DMS153 treated with DMSO at 0.1 percent for 48 hours (cell line): ENCODE measurements at regions not wholly inside any gene's neighbourhood (a gene's known extent, or its start where the extent isn't known, plus 50 kb on each side); places are given as distances from the start of the nearest gene placed in this dataset.
"Not testable (repeated sequence)": the region's sequence is repeated elsewhere in the genome, so short reads cannot be mapped to it uniquely, and the experiment has no call there.

Experiments
- DNase-seq: peaks from one replicate; lab custom pipeline; 2025; ENCODE audit not compliant: unreplicated experiment; lab: John Stamatoyannopoulos, UW

GRCh38 chr20:53891306-53891894 lies 179.0 kb downstream of the BCAS1 start:
- DNase-seq: no peak

- no peak for DNase-seq
Observed at GRCh38 chr20:53890443-53891305, 179.7 kb downstream of the BCAS1 start.

- no peak for DNase-seq
Observed at GRCh38 chr20:53889411-53890148, 180.8 kb downstream of the BCAS1 start.

- DNase-seq: no peak
Observed at GRCh38 chr20:53888951-53889350, 181.4 kb downstream of the BCAS1 start.

GRCh38 chr20:53888510-53888909 lies 181.9 kb downstream of the BCAS1 start:
- no peak for DNase-seq

- no peak for DNase-seq
Observed at GRCh38 chr20:53887973-53888372, 182.4 kb downstream of the BCAS1 start.

- DNase-seq: no peak
Observed at GRCh38 chr20:53884859-53885541, 185.4 kb downstream of the BCAS1 start.

- DNase-seq: peak; percentile 29
Observed at GRCh38 chr20:53883098-53883911, 187.1 kb downstream of the BCAS1 start.

- not testable (repeated sequence) for DNase-seq
Observed at GRCh38 chr20:53882438-53882986, 187.9 kb downstream of the BCAS1 start.

GRCh38 chr20:53881362-53881761 lies 189.0 kb downstream of the BCAS1 start:
- DNase-seq: no peak

GRCh38 chr20:53880108-53880641 lies 190.2 kb downstream of the BCAS1 start:
- DNase-seq: no peak

GRCh38 chr20:53879048-53879684 lies 191.2 kb downstream of the BCAS1 start:
- no peak for DNase-seq

GRCh38 chr20:53878262-53879047 lies 191.9 kb downstream of the BCAS1 start:
- DNase-seq: no peak

- DNase-seq: no peak
Observed at GRCh38 chr20:53876956-53877355, 193.4 kb downstream of the BCAS1 start.

GRCh38 chr20:53876470-53876869 lies 193.9 kb downstream of the BCAS1 start:
- DNase-seq: no peak

GRCh38 chr20:53875452-53875851 lies 194.9 kb downstream of the BCAS1 start:
- no peak for DNase-seq

GRCh38 chr20:53874706-53875105 lies 195.7 kb downstream of the BCAS1 start:
- DNase-seq: no peak

GRCh38 chr20:53874104-53874503 lies 196.3 kb downstream of the BCAS1 start:
- no peak for DNase-seq

GRCh38 chr20:53873230-53873604 lies 197.2 kb downstream of the BCAS1 start:
- no peak for DNase-seq
